GM18505 (cell line): ENCODE measurements at regions not wholly inside any gene's neighbourhood (a gene's known extent, or its start where the extent isn't known, plus 50 kb on each side); places are given as distances from the start of the nearest gene placed in this dataset.

Source experiments
- ATAC-seq: cut with Tn5 transposase; IDR thresholded peaks from one replicate; pipeline ENCODE4 v1.9.1; 2021; ENCODE audit not compliant: unreplicated experiment
- POLR2A ChIP-seq: IDR thresholded peaks from 4 replicates; pipeline ENCODE4 v1.6.1; 2011; ENCODE audit warnings: borderline replicate concordance; ENCODE audit not compliant: insufficient read depth, insufficient read length; ENCODE audit errors: extremely low read depth

DNA sequence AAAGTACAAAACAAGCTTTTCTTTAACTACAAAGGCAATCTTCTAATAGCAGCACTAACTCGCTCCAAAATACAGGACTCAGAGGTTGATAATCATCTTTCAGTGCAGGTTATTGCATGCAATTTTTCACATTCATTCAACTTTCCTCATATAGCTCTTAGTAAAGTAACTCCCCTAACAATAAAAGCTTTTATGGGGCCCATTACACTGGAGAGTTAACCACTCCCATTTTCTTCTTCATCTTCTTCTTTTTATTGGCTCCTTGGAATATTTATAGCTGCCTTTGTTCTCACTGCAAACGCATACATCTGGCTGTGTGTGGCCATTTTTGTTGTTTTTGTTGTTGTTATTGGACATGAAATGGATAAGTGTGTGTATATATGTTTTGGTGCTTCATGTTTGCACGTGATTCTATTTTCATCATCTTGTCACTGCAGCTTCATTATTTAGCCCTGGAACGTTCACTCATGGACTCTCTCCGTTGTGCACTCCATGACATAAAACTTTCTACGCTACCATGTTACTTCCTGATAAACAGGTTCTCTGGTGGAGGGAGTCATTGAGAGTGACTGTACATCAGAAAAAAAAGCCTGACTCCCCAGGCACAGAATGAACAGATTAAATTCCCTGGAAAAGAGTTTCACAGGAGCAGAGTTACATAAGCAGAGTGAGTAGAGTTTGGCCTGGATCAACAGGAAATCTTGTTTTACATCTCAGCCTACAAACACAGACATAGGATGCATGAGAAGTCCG lies 236.4 kb upstream of the SP4 start:
- no peak for ATAC-seq
- no peak for TF ChIP-seq POLR2A

DNA sequence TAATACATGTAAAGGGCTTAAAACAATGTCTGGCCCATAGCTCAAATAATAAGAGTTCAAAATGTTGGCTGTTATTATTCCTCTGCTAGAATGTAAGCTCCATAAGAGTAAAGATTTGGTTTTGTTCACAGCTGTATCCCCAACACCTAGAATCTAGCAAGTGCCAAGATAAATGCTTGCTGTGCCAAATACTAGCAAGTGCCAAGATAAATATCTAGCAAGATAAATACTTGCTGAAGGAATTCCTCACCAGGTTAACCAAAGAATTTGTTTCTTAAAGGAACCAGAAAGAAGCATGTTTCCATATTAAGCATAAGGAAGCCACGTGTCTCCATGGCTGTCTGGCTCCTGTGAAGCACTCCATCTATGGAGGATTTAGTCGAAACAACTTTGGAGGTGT lies 235.2 kb upstream of the SP4 start:
- no peak for ATAC-seq
- TF ChIP-seq POLR2A, result no peak

- no peak for ATAC-seq
- no peak for TF ChIP-seq POLR2A
Observed at GRCh38 chr7:21193895-21194294, 234.0 kb upstream of the SP4 start.

DNA sequence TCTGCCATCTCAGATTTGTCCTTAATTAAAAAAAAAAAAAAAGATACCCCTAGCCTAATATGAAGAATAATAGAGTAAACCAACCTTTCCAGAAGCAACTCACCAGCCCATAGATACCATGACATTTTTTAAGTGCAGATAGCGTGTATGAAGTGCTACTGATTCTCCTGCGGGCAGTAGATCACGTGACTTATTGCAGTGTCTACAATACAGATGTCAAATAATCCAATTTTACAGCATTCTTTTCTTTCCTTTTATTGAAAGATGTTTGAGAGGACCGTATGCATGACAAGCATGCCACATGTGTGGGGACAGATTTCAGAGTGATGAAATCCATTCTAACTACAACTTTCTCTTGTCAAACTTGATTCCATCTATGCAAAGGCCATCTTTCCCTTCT lies 232.9 kb upstream of the SP4 start:
- no peak for TF ChIP-seq POLR2A
- no peak for ATAC-seq

GRCh38 chr7:21198921-21199320 lies 229.0 kb upstream of the SP4 start:
- no peak for ATAC-seq
- no peak for TF ChIP-seq POLR2A

- TF ChIP-seq POLR2A, result no peak
- no peak for ATAC-seq
Observed at GRCh38 chr7:21200503-21200902, 227.4 kb upstream of the SP4 start.

DNA sequence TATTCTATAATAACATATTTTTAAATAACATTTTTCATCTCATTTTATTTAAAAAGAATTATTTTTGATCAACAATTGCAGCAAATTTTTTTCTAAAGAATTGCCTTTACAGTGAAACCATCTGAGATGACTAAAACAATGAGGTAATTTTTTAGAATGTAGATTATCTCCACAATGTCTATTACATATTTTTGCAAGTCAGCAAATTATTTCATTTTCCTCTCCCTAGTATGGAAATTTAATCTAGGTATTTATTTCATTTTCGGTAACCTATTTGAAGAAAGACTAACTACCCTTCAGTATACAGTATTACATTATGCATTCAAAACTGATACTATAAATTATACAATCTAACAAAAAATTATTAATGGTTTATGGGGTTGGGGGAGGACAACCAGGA lies 213.2 kb upstream of the SP4 start:
- no peak for TF ChIP-seq POLR2A
- no peak for ATAC-seq

- TF ChIP-seq POLR2A, result no peak
- no peak for ATAC-seq
Observed at GRCh38 chr7:21215307-21215706, 212.6 kb upstream of the SP4 start.

DNA sequence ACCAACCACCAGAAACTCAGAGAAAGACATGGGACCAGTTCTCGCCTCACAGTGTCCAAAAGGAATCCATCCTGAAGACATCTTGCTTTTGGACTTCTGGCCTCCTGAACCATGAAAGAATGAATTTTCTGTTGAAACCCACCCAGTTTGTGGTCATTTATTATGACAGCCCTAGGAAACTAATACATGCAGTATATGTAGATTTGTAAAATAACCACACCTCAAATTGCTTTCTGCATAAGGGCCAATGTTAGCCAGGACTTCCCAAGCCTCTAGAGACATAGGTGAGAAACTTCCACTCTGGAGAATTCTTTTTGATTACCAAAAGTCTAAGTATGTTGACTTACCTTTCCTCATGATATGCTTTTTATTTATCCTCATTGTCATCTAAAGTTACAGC lies 210.5 kb upstream of the SP4 start:
- no peak for TF ChIP-seq POLR2A
- no peak for ATAC-seq

DNA sequence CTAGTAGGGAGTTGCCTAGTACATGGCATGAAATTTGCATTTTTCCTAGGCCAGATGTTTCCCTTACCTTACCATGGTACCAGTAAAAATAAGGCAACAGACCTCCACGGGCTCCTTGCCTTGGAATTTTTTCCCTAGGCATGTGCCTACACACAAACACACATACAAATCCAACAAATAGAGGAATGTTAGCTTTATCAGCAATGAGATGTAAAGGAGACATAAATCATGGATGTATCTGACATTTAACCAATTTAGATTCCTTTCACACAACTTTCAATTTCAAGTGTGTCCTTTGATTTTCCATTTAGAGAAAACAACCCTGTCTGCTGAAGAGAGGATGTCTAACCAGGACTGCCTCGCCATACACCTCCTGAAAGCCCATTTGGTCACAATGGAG lies 209.7 kb upstream of the SP4 start:
- TF ChIP-seq POLR2A, result no peak
- ATAC-seq, result no peak

DNA sequence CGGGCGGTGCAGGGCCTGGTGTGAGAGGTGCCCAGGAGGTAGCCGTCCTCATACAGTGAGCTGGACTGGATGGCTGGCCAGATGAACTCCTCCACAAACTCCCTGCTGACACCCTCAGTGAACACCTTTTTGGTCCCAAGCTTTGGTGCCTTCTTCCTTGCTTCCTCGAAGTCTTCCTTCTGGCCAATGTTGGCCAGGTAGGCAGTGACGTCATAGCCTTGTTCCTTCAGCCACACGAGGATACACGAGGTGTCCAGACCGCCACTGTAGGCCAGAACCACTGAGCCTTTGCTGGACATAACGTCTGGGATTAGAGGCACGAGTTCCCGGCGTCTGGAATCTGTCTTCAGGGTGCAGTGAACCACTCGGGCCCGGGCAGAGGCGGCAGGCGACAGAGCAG lies 206.8 kb upstream of the SP4 start:
- TF ChIP-seq POLR2A, result no peak
- no peak for ATAC-seq

DNA sequence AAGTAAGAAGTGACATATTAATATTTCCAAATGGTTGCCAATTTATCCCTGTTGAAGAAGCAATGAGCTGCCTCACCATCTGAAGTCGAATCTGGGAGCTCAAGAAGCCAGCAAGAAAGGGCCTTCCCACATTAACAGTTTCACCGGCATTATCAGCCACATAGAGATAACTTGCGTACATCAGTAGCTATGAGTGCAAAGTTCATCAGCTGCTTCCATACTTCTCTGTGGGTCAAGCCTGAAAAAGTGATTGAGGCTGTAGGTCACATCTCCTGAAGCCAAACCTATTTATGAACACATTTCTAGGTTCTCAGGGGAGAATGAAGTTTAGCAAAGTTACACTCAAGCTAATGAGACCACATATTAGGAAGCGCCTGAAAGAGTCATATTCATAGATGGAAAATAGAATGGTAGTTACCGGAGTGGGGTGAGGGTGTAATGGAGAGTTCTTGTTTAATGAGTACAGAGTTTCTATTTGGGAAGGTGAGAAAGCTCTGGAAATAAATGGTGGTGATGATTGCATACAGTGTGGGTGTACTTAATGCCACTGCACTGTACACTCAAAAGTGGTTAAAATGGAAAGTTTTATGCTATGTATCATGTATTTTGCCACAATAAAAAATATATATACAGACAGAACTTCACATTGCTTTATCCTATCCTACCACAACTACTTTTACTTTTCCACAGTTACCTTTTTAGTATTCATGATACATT lies 189.3 kb upstream of the SP4 start:
- no peak for ATAC-seq
- no peak for TF ChIP-seq POLR2A

- no peak for TF ChIP-seq POLR2A
- ATAC-seq, result no peak
Observed at GRCh38 chr7:21243265-21243664, 184.6 kb upstream of the SP4 start.

- ATAC-seq, result no peak
- TF ChIP-seq POLR2A, result no peak
Observed at GRCh38 chr7:21251151-21251800, 176.6 kb upstream of the SP4 start.
